ENCODE measurements at regions not wholly inside any gene's neighbourhood (a gene's known extent, or its start where the extent isn't known, plus 50 kb on each side); places are given as distances from the start of the nearest gene placed in this dataset.

DNA sequence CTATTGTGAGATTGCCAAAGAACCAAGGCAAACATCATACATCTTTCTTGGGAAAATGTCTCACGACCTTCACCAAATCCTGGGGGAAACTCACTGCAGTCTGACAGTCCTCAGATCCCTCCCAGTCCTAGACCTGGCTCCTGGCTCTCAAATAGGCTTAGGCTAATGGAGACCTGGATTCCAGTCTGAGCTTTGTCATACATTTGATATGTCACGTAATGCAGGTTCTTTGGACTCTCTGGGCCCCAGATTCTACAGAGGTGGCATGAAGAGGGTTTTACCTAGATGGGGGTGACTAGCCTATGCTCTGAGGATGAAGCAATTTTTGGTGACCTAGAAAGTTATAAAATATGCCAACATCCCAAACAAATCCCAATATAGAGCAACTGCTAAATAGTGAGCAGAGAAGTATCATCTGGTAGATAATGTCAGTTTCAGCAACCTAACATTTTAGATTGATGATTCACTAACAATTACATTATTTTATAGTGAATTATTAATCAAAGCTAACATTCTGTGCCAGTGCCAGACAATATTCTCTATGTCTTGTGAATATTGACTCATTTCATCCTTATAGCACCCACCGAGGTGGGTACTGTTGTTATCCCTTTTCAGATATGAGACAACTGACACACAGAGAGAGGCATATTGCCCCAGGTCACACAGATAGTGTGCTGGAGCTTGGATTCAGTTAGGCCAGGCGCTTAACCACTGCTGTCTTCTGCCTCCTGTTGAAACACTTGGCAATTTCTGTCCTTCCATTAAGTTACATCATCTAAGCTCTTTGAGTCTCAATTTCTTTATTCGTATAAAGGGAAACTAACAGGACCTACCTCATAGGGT is 195.4 kb upstream of the MAMLD1 start:
- Histone ChIP-seq H3K4me1 (ENCODE audit: control insufficient read depth in 3 of 3, insufficient read depth in 2 of 3, low read depth in 1 of 3, low read length in 2 of 3) (no peaks in the 10 kb centered on the region), H3K27ac (ENCODE audit: low read depth in 1 of 3, low read length in 2 of 3) (no peak overlapping the region), H3K36me3 (ENCODE audit: control insufficient read depth in 3 of 3, insufficient read depth in 2 of 3, low read depth in 1 of 3, low read length in 3 of 3) (no peaks in the 10 kb centered on the region), H3K9me3 (ENCODE audit: control insufficient read depth in 2 of 2, insufficient read depth in 1 of 2, low read depth in 1 of 2, low read length in 1 of 2) (no peaks in the 10 kb centered on the region), H3K27me3 (ENCODE audit: control insufficient read depth in 3 of 3, insufficient read depth in 3 of 3, low read length in 3 of 3) (no peaks in the 10 kb centered on the region), H3K4me3 (ENCODE audit: low read depth in 1 of 3, low read length in 3 of 3) (no peak overlapping the region)
- no peak for FAIRE-seq
- WGBS, 3 donors: 52 to 75% (median 59%) methylated on average over 5 of the region's 5 CpGs
- no peak for DNase-seq

- DNase-seq: no peak
- no peaks in the 10 kb centered on the region for H3K27me3 ChIP-seq (ENCODE audit: control insufficient read depth in 3 of 3, insufficient read depth in 3 of 3, low read length in 3 of 3)
These were observed 181.0 kb upstream of the MAMLD1 start for GRCh38 chrX:150182161-150182560.

GRCh38 chrX:150184491-150184890 is 178.6 kb upstream of the MAMLD1 start:
- Histone ChIP-seq H3K27ac (ENCODE audit: low read depth in 1 of 3, low read length in 2 of 3) (no peak overlapping the region), H3K36me3 (ENCODE audit: control insufficient read depth in 3 of 3, insufficient read depth in 2 of 3, low read depth in 1 of 3, low read length in 3 of 3) (no peaks in the 10 kb centered on the region), H3K27me3 (ENCODE audit: control insufficient read depth in 3 of 3, insufficient read depth in 3 of 3, low read length in 3 of 3) (no peaks in the 10 kb centered on the region), H3K4me3 (ENCODE audit: low read depth in 1 of 3, low read length in 3 of 3) (no peak overlapping the region), H3K9me3 (ENCODE audit: control insufficient read depth in 2 of 2, insufficient read depth in 1 of 2, low read depth in 1 of 2, low read length in 1 of 2) (no peaks in the 10 kb centered on the region), H3K4me1 (ENCODE audit: control insufficient read depth in 3 of 3, insufficient read depth in 2 of 3, low read depth in 1 of 3, low read length in 2 of 3) (no peaks in the 10 kb centered on the region)
- no peak for FAIRE-seq
- WGBS, 3 donors: 62 to 80% (median 75%) methylated on average over 3 of the region's 3 CpGs
- DNase-seq: no peak

More at GRCh38 chrX:150182161-150182560, 181.0 kb upstream of the MAMLD1 start:
- no peak for FAIRE-seq
- Histone ChIP-seq H3K4me3 (ENCODE audit: low read depth in 1 of 3, low read length in 3 of 3) (no peak overlapping the region), H3K36me3 (ENCODE audit: control insufficient read depth in 3 of 3, insufficient read depth in 2 of 3, low read depth in 1 of 3, low read length in 3 of 3) (no peaks in the 10 kb centered on the region), H3K27ac (ENCODE audit: low read depth in 1 of 3, low read length in 2 of 3) (no peak overlapping the region), H3K9me3 (ENCODE audit: control insufficient read depth in 2 of 2, insufficient read depth in 1 of 2, low read depth in 1 of 2, low read length in 1 of 2) (no peaks in the 10 kb centered on the region), H3K4me1 (ENCODE audit: control insufficient read depth in 3 of 3, insufficient read depth in 2 of 3, low read depth in 1 of 3, low read length in 2 of 3) (no peaks in the 10 kb centered on the region)

- Histone ChIP-seq H3K4me3 (ENCODE audit: low read depth in 1 of 3, low read length in 3 of 3) (no peak overlapping the region), H3K9me3 (ENCODE audit: control insufficient read depth in 2 of 2, insufficient read depth in 1 of 2, low read depth in 1 of 2, low read length in 1 of 2) (no peaks in the 10 kb centered on the region), H3K36me3 (ENCODE audit: control insufficient read depth in 3 of 3, insufficient read depth in 2 of 3, low read depth in 1 of 3, low read length in 3 of 3) (no peaks in the 10 kb centered on the region), H3K4me1 (ENCODE audit: control insufficient read depth in 3 of 3, insufficient read depth in 2 of 3, low read depth in 1 of 3, low read length in 2 of 3) (no peaks in the 10 kb centered on the region), H3K27ac (ENCODE audit: low read depth in 1 of 3, low read length in 2 of 3) (no peak overlapping the region), H3K27me3 (ENCODE audit: control insufficient read depth in 3 of 3, insufficient read depth in 3 of 3, low read length in 3 of 3) (no peaks in the 10 kb centered on the region)
- FAIRE-seq (no peak), DNase-seq (no peak)
- WGBS, 3 donors: 84 to 93% (median 85%) methylated on average over 5 of the region's 5 CpGs
These were observed 177.4 kb upstream of the MAMLD1 start for GRCh38 chrX:150185766-150186165.

DNA sequence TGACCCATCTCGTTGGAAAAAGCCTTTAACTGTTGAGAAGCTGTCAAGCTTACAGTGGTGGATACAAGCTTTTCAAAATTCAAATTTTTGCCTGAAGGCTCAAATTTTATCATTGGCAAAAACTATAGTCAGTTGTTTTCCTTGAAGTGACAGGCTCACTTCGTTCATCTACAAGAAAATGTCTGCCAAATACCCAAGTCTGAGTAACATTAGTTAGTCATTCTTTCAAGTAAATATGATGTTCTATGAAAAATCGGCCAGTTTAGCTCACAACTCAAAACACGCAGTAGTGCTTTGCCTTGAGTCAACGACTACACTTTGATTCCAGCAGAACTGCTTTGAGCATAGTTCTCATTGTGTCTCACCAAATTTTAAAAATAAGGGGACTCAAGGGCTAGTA is 170.3 kb upstream of the MAMLD1 start:
- DNase-seq (no peak), FAIRE-seq (no peak)
- Histone ChIP-seq H3K36me3 (ENCODE audit: control insufficient read depth in 3 of 3, insufficient read depth in 2 of 3, low read depth in 1 of 3, low read length in 3 of 3) (no peaks in the 10 kb centered on the region), H3K27me3 (ENCODE audit: control insufficient read depth in 3 of 3, insufficient read depth in 3 of 3, low read length in 3 of 3) (no peaks in the 10 kb centered on the region), H3K27ac (ENCODE audit: low read depth in 1 of 3, low read length in 2 of 3) (no peak overlapping the region), H3K4me3 (ENCODE audit: low read depth in 1 of 3, low read length in 3 of 3) (no peak overlapping the region), H3K4me1 (ENCODE audit: control insufficient read depth in 3 of 3, insufficient read depth in 2 of 3, low read depth in 1 of 3, low read length in 2 of 3) (no peaks in the 10 kb centered on the region), H3K9me3 (ENCODE audit: control insufficient read depth in 2 of 2, insufficient read depth in 1 of 2, low read depth in 1 of 2, low read length in 1 of 2) (no peaks in the 10 kb centered on the region)
- 64 to 86% (median 72%) methylated on average over 5 of the region's 5 CpGs for WGBS, 3 donors

DNA sequence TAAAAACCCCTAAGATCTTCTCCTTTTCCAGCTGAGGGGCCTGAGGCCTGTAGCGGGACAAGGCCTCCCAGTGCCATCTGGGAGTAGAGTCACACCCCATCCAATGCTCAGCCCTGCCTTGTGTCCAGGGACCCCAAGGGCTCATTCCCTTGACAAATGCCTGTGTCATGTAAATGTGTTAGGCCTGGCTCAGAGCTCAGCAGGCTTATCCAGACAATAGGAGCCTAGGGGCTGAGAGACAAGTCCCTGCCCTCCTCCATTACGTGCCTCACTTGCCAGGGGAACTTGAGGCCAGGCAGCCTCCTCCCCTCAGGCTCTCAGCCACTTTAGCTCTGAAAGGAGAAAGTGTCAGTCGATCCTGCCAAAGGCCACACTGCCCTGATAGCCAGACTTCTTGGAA is 166.8 kb upstream of the MAMLD1 start:
- FAIRE-seq (no peak), DNase-seq (no peak)
- no peaks in the 10 kb centered on the region for H3K4me1 ChIP-seq (ENCODE audit: control insufficient read depth in 3 of 3, insufficient read depth in 2 of 3, low read depth in 1 of 3, low read length in 2 of 3)
- no peaks in the 10 kb centered on the region for H3K36me3 ChIP-seq (ENCODE audit: control insufficient read depth in 3 of 3, insufficient read depth in 2 of 3, low read depth in 1 of 3, low read length in 3 of 3)
- H3K27ac ChIP-seq (ENCODE audit: low read depth in 1 of 3, low read length in 2 of 3): no peak overlapping the region
- 70 to 88% (median 86%) methylated on average over 2 to 3 of the region's 3 CpGs for WGBS, 3 donors
- H3K27me3 ChIP-seq (ENCODE audit: control insufficient read depth in 3 of 3, insufficient read depth in 3 of 3, low read length in 3 of 3): no peaks in the 10 kb centered on the region
- no peaks in the 10 kb centered on the region for H3K9me3 ChIP-seq (ENCODE audit: control insufficient read depth in 2 of 2, insufficient read depth in 1 of 2, low read depth in 1 of 2, low read length in 1 of 2)
- H3K4me3 ChIP-seq (ENCODE audit: low read depth in 1 of 3, low read length in 3 of 3): no peak overlapping the region

GRCh38 chrX:150197388-150197787 is 165.7 kb upstream of the MAMLD1 start:
- FAIRE-seq: no peak
- Histone ChIP-seq H3K9me3 (ENCODE audit: control insufficient read depth in 2 of 2, insufficient read depth in 1 of 2, low read depth in 1 of 2, low read length in 1 of 2) (no peaks in the 10 kb centered on the region), H3K4me1 (ENCODE audit: control insufficient read depth in 3 of 3, insufficient read depth in 2 of 3, low read depth in 1 of 3, low read length in 2 of 3) (no peaks in the 10 kb centered on the region), H3K27ac (ENCODE audit: low read depth in 1 of 3, low read length in 2 of 3) (no peak overlapping the region), H3K36me3 (ENCODE audit: control insufficient read depth in 3 of 3, insufficient read depth in 2 of 3, low read depth in 1 of 3, low read length in 3 of 3) (no peaks in the 10 kb centered on the region), H3K27me3 (ENCODE audit: control insufficient read depth in 3 of 3, insufficient read depth in 3 of 3, low read length in 3 of 3) (no peaks in the 10 kb centered on the region), H3K4me3 (ENCODE audit: low read depth in 1 of 3, low read length in 3 of 3) (no peak overlapping the region)
- DNase-seq: no peak
- WGBS, 3 donors: 53 to 90% (median 67%) methylated on average over 2 of the region's 2 CpGs

DNA sequence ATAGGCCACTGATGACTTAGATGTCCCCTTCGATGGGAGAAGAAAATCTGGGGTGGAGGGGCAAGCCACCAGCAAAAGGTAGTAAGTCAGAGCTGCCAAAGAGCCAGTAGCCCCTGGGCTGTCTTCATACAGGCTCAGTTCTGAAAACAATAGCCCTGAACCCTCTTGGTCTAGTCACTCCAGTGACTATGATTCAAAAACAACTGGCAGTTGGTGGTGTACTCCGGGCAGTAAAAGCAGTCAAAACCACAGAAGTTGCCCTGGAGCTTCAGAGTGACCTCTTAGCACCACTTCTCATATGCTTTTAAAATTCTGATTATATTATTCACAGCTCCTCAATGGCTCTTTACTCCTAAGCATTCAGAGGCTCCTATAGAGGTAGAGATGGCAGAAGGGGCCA is 164.3 kb upstream of the MAMLD1 start:
- Histone ChIP-seq H3K27me3 (ENCODE audit: control insufficient read depth in 3 of 3, insufficient read depth in 3 of 3, low read length in 3 of 3) (no peaks in the 10 kb centered on the region), H3K9me3 (ENCODE audit: control insufficient read depth in 2 of 2, insufficient read depth in 1 of 2, low read depth in 1 of 2, low read length in 1 of 2) (no peaks in the 10 kb centered on the region), H3K27ac (ENCODE audit: low read depth in 1 of 3, low read length in 2 of 3) (no peak overlapping the region), H3K4me1 (ENCODE audit: control insufficient read depth in 3 of 3, insufficient read depth in 2 of 3, low read depth in 1 of 3, low read length in 2 of 3) (no peaks in the 10 kb centered on the region), H3K36me3 (ENCODE audit: control insufficient read depth in 3 of 3, insufficient read depth in 2 of 3, low read depth in 1 of 3, low read length in 3 of 3) (no peaks in the 10 kb centered on the region), H3K4me3 (ENCODE audit: low read depth in 1 of 3, low read length in 3 of 3) (no peak overlapping the region)
- FAIRE-seq: no peak
- 76 to 96% (median 83%) methylated on average over 2 of the region's 2 CpGs for WGBS, 3 donors
- no peak for DNase-seq

DNA sequence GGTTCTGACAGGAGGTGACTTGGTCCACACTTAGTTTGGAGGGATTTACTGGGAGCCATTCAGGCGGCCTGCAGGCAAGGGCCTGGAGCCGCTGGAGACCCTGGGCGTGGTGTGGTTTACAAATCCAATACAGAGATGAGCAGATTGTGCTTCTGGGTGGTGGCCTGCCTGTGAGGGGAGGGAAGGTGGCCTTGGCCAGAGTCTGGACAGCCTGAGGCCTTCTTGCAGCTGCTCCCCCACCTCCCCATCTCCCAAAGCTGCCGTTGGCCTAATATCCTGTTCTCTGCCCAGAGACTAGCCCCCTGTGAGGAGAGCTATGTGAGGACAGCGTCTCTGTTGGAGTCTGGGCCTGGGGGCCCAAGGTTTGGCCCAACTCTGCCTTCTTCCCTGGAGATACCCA is 163.9 kb upstream of the MAMLD1 start:
- H3K4me1 ChIP-seq (ENCODE audit: control insufficient read depth in 3 of 3, insufficient read depth in 2 of 3, low read depth in 1 of 3, low read length in 2 of 3): no peaks in the 10 kb centered on the region
- WGBS, 3 donors: 71 to 95% (median 92%) methylated on average over 4 to 5 of the region's 5 CpGs
- DNase-seq (no peak), FAIRE-seq (no peak)
- H3K4me3 ChIP-seq (ENCODE audit: low read depth in 1 of 3, low read length in 3 of 3): no peak overlapping the region
- H3K27me3 ChIP-seq (ENCODE audit: control insufficient read depth in 3 of 3, insufficient read depth in 3 of 3, low read length in 3 of 3): no peaks in the 10 kb centered on the region
- no peaks in the 10 kb centered on the region for H3K36me3 ChIP-seq (ENCODE audit: control insufficient read depth in 3 of 3, insufficient read depth in 2 of 3, low read depth in 1 of 3, low read length in 3 of 3)
- no peak overlapping the region for H3K27ac ChIP-seq (ENCODE audit: low read depth in 1 of 3, low read length in 2 of 3)
- H3K9me3 ChIP-seq (ENCODE audit: control insufficient read depth in 2 of 2, insufficient read depth in 1 of 2, low read depth in 1 of 2, low read length in 1 of 2): no peaks in the 10 kb centered on the region

All from small intestine (tissue), 7 donors.